Stimulated activated CD4-positive, alpha-beta T cell treated with anti-CD3 and anti-CD28 coated beads, Interleukin-2, amount 100 ng/mL, for 24 hours (primary cell): ENCODE measurements at regions not wholly inside any gene's neighbourhood (a gene's known extent, or its start where the extent isn't known, plus 50 kb on each side); places are given as distances from the start of the nearest gene placed in this dataset.
"Not testable (repeated sequence)": the region's sequence is repeated elsewhere in the genome, so short reads cannot be mapped to it uniquely, and the experiment has no call there.

Experiments
- DNase-seq, 2 donors: peaks; one replicate each; pipeline ENCODE4 v3.0.0-alpha.2; 2020

DNA sequence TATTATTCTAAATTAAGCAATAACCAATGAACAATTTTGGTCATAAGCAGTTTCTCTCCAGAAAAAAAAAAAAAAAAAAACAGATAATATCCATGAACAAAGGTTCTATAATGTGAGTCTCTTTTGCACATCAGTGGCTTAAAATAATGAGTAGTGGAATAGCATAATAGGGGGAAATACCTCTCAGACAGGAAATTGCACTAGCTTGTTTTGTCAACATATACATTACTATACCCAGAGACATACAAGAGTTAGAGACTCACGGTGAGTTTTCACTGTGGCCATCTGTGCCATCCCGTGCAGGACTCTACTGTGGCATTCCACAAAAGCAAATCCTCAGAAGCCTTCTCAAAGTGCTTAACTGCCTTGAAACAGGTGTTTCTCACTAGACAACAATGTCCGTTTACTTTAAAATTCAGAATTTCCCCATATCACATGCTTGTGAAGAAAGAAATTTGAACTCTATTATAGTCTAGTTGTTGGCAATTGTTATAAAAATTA is 697.9 kb downstream of the USP25 start:
- no peak for DNase-seq

- DNase-seq = no peak
These were observed 707.8 kb downstream of the USP25 start for GRCh38 chr21:16437586-16437985.

GRCh38 chr21:16438761-16439160 is 709.0 kb downstream of the USP25 start:
- DNase-seq = no peak

DNA sequence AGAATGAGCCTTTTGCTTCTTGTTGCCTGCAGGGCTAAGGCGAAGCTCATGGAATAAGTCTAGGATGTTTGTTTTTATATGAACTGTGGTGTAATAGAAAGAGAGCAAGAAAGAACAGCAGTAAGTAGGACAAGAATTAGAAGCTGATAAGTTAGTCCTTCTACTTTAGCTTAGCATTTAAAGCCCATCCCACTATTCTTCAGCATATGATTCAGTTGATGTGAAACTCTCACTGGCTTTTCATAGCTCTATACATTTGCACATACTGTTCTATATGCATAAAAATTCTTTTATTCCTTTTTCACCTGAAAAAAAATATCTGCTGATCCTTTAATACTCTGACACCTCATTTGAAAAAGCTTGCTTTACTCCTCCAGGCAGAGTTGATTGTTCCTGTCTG is 712.0 kb downstream of the USP25 start:
- no peak for DNase-seq

DNA sequence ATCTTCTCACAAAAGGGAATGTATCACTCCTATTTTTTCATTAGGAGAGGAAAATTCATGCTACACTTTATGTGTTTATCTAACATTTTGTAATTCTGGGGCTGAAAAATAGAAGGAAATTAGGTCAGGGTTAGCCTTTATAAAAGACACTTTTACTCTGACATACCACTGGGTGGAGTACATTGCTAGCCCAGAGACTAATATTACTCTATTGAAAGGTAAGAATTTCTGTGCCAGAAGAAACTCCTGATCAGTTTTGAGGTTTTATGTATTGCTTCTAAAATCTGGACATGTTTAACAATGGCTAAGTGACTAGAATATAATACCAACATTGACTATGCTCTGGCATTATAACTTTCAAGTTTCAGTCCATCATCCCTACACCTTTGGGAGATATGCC is 724.6 kb downstream of the USP25 start:
- no peak for DNase-seq

DNA sequence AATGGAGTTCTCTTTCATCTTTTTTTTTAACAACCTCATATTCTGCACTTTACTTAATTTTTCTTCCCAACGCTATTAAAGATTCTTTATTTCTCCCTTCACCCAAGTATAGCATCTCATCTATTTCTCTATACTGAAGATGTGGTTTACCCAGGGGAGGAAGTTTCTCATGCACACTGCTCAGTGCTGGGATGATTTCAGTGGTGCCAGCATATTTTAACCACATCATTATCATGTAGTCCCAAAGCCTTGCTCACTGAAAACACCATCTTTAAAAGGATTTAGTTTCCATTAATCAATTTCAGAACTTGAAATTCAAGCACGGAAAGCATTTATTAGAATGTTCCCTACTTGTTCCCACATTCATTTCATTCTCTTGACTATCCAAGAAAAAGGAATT is 725.7 kb downstream of the USP25 start:
- no peak for DNase-seq

DNA sequence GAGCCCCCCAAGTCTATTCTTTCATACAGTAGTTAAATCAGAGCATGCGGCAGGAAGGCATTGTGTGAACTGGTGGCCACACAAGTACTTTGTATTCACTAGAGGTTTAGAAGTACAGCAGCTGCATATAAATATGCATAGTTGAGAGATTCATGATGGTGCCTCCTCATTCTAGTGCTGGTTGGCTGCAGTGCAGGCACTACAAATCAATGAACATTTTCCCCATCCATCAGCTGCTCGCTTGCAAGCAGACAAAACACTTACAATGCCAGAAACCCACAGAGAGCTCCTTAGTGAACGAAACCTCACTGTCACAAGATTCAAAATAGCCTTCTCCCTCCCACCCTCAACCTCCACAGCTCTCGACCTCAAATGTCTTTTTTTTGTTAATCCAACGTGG is 726.2 kb downstream of the USP25 start:
- no peak for DNase-seq

GRCh38 chr21:16457498-16457897 is 727.7 kb downstream of the USP25 start:
- DNase-seq = no peak

DNA sequence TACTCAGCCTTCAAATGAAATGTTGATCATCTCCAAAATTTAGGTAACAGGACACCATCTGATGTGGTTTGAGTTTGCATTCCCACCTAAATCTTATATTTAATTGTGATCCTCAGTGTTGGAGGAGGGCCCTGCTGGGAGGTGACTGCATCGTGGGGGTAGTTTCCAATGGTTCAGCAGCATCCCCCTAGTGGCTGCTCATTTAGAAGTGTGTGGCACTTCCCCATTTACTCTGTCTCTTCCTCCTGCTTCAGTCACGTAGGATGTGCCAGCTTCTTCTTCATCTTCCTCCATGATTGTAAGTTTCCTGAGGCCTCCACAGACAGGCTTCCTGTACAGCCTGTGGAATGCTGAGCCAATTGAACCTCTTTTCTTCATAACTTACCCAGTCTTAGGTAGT is 731.2 kb downstream of the USP25 start:
- no peak for DNase-seq

- not testable (repeated sequence) for DNase-seq
These were observed 734.6 kb downstream of the USP25 start for GRCh38 chr21:16464211-16464889.

DNA sequence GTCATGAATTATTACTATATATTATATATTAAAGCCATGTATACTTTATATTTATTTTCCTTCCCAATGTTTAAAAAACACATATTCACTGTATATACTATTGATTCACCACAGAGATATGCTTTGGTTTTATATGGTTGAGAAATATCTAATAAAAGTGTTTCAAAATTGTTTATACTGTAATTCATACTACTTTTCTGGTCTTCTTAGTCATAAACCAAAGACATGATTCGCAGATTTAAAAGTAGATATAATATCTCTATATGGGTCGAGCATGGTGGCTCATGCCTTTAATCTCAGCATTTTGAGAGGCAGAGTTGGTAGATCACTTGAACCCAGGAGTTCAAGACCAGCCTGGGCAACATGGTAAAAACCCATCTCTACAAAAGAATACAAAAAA is 738.4 kb downstream of the USP25 start:
- no peak for DNase-seq

GRCh38 chr21:16473988-16474387 is 744.2 kb downstream of the USP25 start:
- no peak for DNase-seq

- no peak for DNase-seq
These were observed 746.5 kb downstream of the USP25 start for GRCh38 chr21:16476056-16476825.

- no peak for DNase-seq
These were observed 758.3 kb downstream of the USP25 start for GRCh38 chr21:16488042-16488441.

- no peak for DNase-seq
These were observed 762.6 kb downstream of the USP25 start for GRCh38 chr21:16492356-16492755.

DNA sequence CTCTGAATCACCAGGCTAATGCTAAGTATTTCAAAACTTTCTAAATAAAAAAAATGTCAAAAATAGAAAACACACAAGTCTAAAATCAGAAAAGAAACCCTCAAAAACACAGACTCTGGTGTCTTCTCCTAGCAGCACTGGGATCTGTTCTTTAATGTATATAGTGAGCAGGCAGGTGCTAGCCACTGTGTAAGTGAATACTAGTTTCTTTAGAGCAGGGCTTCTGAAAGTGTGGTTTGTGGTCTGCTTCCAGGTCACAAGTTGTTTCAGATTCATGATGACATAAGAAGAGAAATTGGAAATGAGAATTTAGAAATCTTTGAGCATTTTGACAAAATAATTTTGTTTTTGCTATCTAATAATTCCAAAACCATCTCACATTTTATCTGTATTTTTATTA is 763.1 kb downstream of the USP25 start:
- no peak for DNase-seq

GRCh38 chr21:16496609-16497008 is 766.8 kb downstream of the USP25 start:
- no peak for DNase-seq

DNA sequence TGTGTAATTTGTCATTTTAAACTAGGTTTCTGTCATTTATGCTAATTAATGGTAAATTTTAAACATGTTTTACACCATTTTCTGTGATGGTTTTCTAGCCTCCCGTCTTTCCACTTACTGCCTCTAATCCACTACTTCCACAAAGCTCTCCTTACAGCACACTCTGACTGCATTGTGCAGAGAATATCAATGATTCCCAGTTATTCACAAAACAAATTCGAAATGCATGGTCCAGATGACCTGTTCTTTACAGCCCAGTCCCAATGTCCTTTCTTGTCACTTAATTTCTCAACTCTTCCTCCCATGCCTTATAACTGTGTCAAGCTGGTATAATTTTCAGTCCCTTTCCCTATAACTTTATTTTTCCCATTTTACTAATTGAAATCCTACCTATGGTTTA is 770.5 kb downstream of the USP25 start:
- DNase-seq = no peak

GRCh38 chr21:16502273-16502672 is 772.5 kb downstream of the USP25 start:
- DNase-seq = no peak

DNA sequence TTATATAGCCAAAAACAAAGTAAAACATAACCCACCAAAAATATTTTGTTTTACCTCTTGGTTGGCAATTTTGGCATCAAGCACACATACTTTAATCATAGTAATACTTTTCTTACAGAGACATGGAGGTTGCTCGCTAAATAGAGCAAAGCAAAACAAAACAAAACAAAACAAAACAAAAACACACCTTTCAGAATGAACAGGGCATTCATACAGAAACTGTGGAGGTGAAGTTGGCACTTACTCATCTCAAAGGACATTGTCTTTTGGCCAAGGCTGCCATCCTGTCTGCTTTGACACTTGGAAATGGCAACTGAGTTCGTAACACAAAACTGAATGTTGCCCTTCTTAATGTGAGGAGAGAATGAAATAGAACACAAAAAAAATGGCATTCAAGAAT is 773.1 kb downstream of the USP25 start:
- no peak for DNase-seq

DNA sequence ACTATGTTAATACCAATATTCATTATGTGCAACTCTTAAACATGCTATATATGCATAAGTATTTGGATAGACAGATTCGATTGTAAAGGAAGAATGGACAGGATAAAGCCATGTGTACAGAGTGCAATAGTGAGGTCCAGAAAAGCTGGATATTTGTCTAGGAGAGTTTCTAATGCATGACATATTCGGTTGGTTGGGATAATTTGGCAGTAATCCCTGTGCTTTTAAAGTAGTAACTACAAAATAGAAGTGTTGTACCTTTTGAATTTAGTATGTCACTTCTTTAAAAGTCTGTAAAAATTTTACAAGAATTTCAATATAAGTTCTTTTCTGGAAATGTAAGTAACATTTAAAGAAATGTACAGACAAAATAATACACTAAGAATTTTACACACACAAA is 774.5 kb downstream of the USP25 start:
- no peak for DNase-seq

- DNase-seq = no peak
These were observed 775.0 kb downstream of the USP25 start for GRCh38 chr21:16504766-16505165.

DNA sequence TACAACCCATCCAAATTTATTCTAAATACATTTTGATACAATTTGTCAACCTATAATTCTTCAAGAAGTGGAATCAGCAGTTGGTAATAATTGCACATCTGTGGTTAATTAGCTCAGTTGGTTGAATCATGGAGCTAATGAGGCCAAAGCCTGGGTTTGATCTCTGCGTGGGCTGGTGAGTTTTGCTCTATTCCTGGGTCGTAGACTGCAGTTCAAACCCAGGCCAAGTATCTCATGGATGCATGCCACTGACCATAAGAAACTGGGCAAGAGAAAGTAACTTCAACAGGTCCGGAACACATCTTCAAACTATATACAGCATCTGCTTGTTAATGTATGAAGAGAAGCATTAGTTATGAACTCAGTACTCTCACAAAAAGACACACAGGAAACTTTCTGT is 779.7 kb downstream of the USP25 start:
- DNase-seq = no peak

GRCh38 chr21:16514316-16514715 is 784.5 kb downstream of the USP25 start:
- no peak for DNase-seq

DNA sequence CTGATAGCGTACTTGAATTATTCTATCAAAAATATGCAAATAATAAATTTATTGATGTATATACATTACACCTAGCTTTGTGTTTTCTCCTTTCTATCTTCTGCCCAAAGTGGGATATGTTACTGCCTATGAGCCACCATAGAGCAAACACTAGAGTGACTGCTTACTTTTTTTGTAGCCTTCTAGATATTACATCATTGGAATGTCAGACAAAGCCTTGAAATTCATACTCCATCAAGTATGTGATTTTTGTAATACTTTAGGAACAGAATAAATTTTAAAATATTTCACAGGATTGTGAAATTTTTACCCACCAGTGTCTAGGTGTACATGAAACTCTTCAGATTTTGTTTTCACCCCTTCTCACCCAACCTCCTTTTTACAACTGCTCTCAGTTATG is 787.6 kb downstream of the USP25 start:
- no peak for DNase-seq
